GM19025 (cell line): ENCODE measurements at regions not wholly inside any gene's neighbourhood (a gene's known extent, or its start where the extent isn't known, plus 50 kb on each side); places are given as distances from the start of the nearest gene placed in this dataset.
"Not testable (repeated sequence)": the region's sequence is repeated elsewhere in the genome, so short reads cannot be mapped to it uniquely, and the experiment has no call there.

ENCODE experiments used
- ATAC-seq: cut with Tn5 transposase; IDR thresholded peaks from one replicate; pipeline ENCODE4 v1.9.1; 2021; ENCODE audit warnings: mild to moderate bottlenecking, low read depth, moderate library complexity; ENCODE audit not compliant: unreplicated experiment

GRCh38 chr5:6083311-6083978 lies 294.9 kb downstream of the MED10 start:
- ATAC-seq = no peak

GRCh38 chr5:6082685-6083084 lies 295.7 kb downstream of the MED10 start:
- ATAC-seq = no peak

GRCh38 chr5:6081727-6082210 lies 296.6 kb downstream of the MED10 start:
- ATAC-seq = no peak

- ATAC-seq = no peak
Measured at GRCh38 chr5:6080930-6081726, 297.2 kb downstream of the MED10 start.

- no peak for ATAC-seq
Measured at GRCh38 chr5:6080436-6080835, 297.9 kb downstream of the MED10 start.

GRCh38 chr5:6078881-6079280 lies 299.5 kb downstream of the MED10 start:
- no peak for ATAC-seq

- no peak for ATAC-seq
Measured at GRCh38 chr5:6076341-6077239, 301.8 kb downstream of the MED10 start.

GRCh38 chr5:6072488-6072887 lies 305.9 kb downstream of the MED10 start:
- not testable (repeated sequence) for ATAC-seq

GRCh38 chr5:6069496-6070185 lies 308.7 kb downstream of the MED10 start:
- no peak for ATAC-seq

GRCh38 chr5:6066016-6066415 lies 312.3 kb downstream of the MED10 start:
- no peak for ATAC-seq

- no peak for ATAC-seq
Measured at GRCh38 chr5:6059137-6059800, 319.1 kb downstream of the MED10 start.

- no peak for ATAC-seq
Measured at GRCh38 chr5:6058055-6058715, 320.2 kb downstream of the MED10 start.

- no peak for ATAC-seq
Measured at GRCh38 chr5:6056280-6056679, 322.1 kb downstream of the MED10 start.

GRCh38 chr5:6049662-6050061 lies 328.7 kb downstream of the MED10 start:
- no peak for ATAC-seq

GRCh38 chr5:6048746-6049145 lies 329.6 kb downstream of the MED10 start:
- no peak for ATAC-seq

GRCh38 chr5:6046296-6046967 lies 331.9 kb downstream of the MED10 start:
- ATAC-seq = no peak

GRCh38 chr5:6043491-6044310 lies 334.6 kb downstream of the MED10 start:
- no peak for ATAC-seq
